Lung (tissue), 11 donors: ENCODE measurements at regions not wholly inside any gene's neighbourhood (a gene's known extent, or its start where the extent isn't known, plus 50 kb on each side); places are given as distances from the start of the nearest gene placed in this dataset.

Source experiments
- ATAC-seq: fragments of 200-7000 bp; cut with Tn5 transposase; one replicate; pipeline ENCODE4 v1.9.1; 2020; ENCODE audit warnings: moderate number of reproducible peaks; ENCODE audit not compliant: insufficient read depth, low FRiP score
- DNase-seq, 3 donors: peaks; one replicate each; pipeline ENCODE4 v3.0.0-alpha.2; 2013 to 2017
- H3K27ac ChIP-seq, 2 donors: one replicate each; pipeline ENCODE4 v1.5.1; 2013; ENCODE audit warnings: mild to moderate bottlenecking in 2 of 2, moderate library complexity in 2 of 2, control low read depth in 1 of 2, inconsistent platforms in 1 of 2, low read depth in 1 of 2, low read length in 1 of 2
- H3K27me3 ChIP-seq, 3 donors: one replicate each; pipeline ENCODE4 v1.5.1; 2013; ENCODE audit warnings: low read length in 2 of 3; ENCODE audit not compliant: control insufficient read depth in 3 of 3, insufficient read depth in 3 of 3
- H3K36me3 ChIP-seq, 4 donors: one replicate each; pipeline ENCODE4 v1.5.1; 2013; ENCODE audit warnings: low read length in 4 of 4, mild to moderate bottlenecking in 1 of 4, moderate library complexity in 1 of 4; ENCODE audit not compliant: control insufficient read depth in 4 of 4, insufficient read depth in 4 of 4
- H3K4me1 ChIP-seq, 5 donors: one replicate each; pipeline ENCODE4 v1.5.1; 2013; ENCODE audit warnings: low read length in 5 of 5, mild to moderate bottlenecking in 2 of 5, moderate library complexity in 1 of 5; ENCODE audit not compliant: control insufficient read depth in 5 of 5, insufficient read depth in 5 of 5
- H3K4me3 ChIP-seq: one replicate; pipeline ENCODE4 v1.5.1; 2013; ENCODE audit warnings: mild to moderate bottlenecking, control low read depth, moderate library complexity
- H3K9ac ChIP-seq, 2 donors: one replicate each; pipeline ENCODE4 v1.5.1; 2013; ENCODE audit warnings: low read length in 2 of 2, control low read depth in 1 of 2; ENCODE audit not compliant: insufficient read depth in 1 of 2
- H3K9me3 ChIP-seq, 4 donors: one replicate each; pipeline ENCODE4 v1.5.1; 2013; ENCODE audit warnings: low read length in 3 of 4, mild to moderate bottlenecking in 1 of 4, moderate library complexity in 1 of 4; ENCODE audit not compliant: control insufficient read depth in 4 of 4, insufficient read depth in 3 of 4
- CTCF ChIP-seq: IDR thresholded peaks from 2 replicates; pipeline ENCODE4 v1.5.1; 2012; ENCODE audit warnings: mild to moderate bottlenecking; ENCODE audit errors: control extremely low read depth, extremely low read depth
- WGBS, 2 donors: extraction: QIAGEN DNeasy Blood & Tissue Kit; methylation state at CpG; one replicate each; pipeline ENCODE4 v1.1.7; 2013; 5-methylcytosine and 5-hydroxymethylcytosine counted together
- donor health status: control.
- donor health status: control.
- donor health status: Bipolar disorder and iron deficiency.
- donor health status: healthy.
- donor health status: DM: yes; HTN: yes; CAD: no.

- H3K9me3 ChIP-seq: peaks cover 0 to 8% (median 0%) of the 10 kb centered on the region in 4 donors
- no peaks in the 10 kb centered on the region for H3K4me1 ChIP-seq
- H3K4me3 ChIP-seq: no peak overlapping the region
- H3K9ac ChIP-seq: no peak overlapping the region
- H3K27me3 ChIP-seq: no peaks in the 10 kb centered on the region
- no peak for DNase-seq
- 91 to 93% methylated on average over 3 of the region's 3 CpGs for WGBS, 2 donors
- H3K36me3 ChIP-seq: no peaks in the 10 kb centered on the region
- no peak for ATAC-seq
- no peak for TF ChIP-seq CTCF
- no peak overlapping the region for H3K27ac ChIP-seq
Measured at GRCh38 chr22:49143812-49144211, 683.9 kb downstream of the BRD1 start.

- H3K4me1 ChIP-seq: no peaks in the 10 kb centered on the region
- WGBS, 2 donors: 90 to 93% methylated on average over 9 of the region's 9 CpGs
Measured at GRCh38 chr22:49142891-49143290, 684.8 kb downstream of the BRD1 start.

GRCh38 chr22:49142296-49142695 lies 685.4 kb downstream of the BRD1 start:
- H3K9me3 ChIP-seq: peaks cover 0 to 8% (median 0%) of the 10 kb centered on the region in 4 donors
- no peak for DNase-seq
- H3K36me3 ChIP-seq: no peaks in the 10 kb centered on the region
- no peak for ATAC-seq
- H3K4me1 ChIP-seq: no peaks in the 10 kb centered on the region
- WGBS, 2 donors: 88 to 89% methylated on average over 15 of the region's 15 CpGs
- H3K27me3 ChIP-seq: no peaks in the 10 kb centered on the region
- H3K9ac ChIP-seq: no peak overlapping the region
- TF ChIP-seq CTCF: no peak
- H3K27ac ChIP-seq: no peak overlapping the region
- no peak overlapping the region for H3K4me3 ChIP-seq

More at GRCh38 chr22:49142891-49143290, 684.8 kb downstream of the BRD1 start:
- no peak overlapping the region for H3K4me3 ChIP-seq
- DNase-seq (no peak), ATAC-seq (no peak)
- no peaks in the 10 kb centered on the region for H3K36me3 ChIP-seq
- no peaks in the 10 kb centered on the region for H3K27me3 ChIP-seq
- H3K27ac ChIP-seq: no peak overlapping the region
- no peak for TF ChIP-seq CTCF
- no peak overlapping the region for H3K9ac ChIP-seq
- peaks cover 0 to 8% (median 0%) of the 10 kb centered on the region in 4 donors for H3K9me3 ChIP-seq

- H3K27ac ChIP-seq: no peak overlapping the region
- no peak for ATAC-seq
- no peaks in the 10 kb centered on the region for H3K36me3 ChIP-seq
- H3K4me3 ChIP-seq: no peak overlapping the region
- WGBS, 2 donors: 77% methylated on average over 11 of the region's 11 CpGs
- no peak for DNase-seq
- no peaks in the 10 kb centered on the region for H3K4me1 ChIP-seq
- TF ChIP-seq CTCF: no peak
- peaks cover 0 to 8% (median 0%) of the 10 kb centered on the region in 4 donors for H3K9me3 ChIP-seq
- no peak overlapping the region for H3K9ac ChIP-seq
- H3K27me3 ChIP-seq: no peaks in the 10 kb centered on the region
Measured at GRCh38 chr22:49141761-49142160, 685.9 kb downstream of the BRD1 start.
